Gastroesophageal sphincter (tissue), 3 donors: ENCODE measurements at regions not wholly inside any gene's neighbourhood (a gene's known extent, or its start where the extent isn't known, plus 50 kb on each side); places are given as distances from the start of the nearest gene placed in this dataset.

ENCODE experiments used
- POLR2A ChIP-seq, 2 donors: fragments of 450-650 bp; IDR thresholded peaks; one replicate each; pipeline ENCODE4 v1.6.1; 2017; ENCODE audit warnings: antibody characterized with exemption in 2 of 2, mild to moderate bottlenecking in 2 of 2, moderate library complexity in 1 of 2
- TF ChIP-seq, protein P1 (sequence below), 4 experiments: fragments of 200-600 bp in 2 of 4; fragments of 450-650 bp in 2 of 4; sonication (generic) in 1 of 4; IDR thresholded peaks; one replicate each; pipeline ENCODE4 v1.5.1; 2017 to 2019; ENCODE audit warnings: antibody characterized with exemption in 4 of 4, mild to moderate bottlenecking in 2 of 4, moderate library complexity in 2 of 4

DNA sequence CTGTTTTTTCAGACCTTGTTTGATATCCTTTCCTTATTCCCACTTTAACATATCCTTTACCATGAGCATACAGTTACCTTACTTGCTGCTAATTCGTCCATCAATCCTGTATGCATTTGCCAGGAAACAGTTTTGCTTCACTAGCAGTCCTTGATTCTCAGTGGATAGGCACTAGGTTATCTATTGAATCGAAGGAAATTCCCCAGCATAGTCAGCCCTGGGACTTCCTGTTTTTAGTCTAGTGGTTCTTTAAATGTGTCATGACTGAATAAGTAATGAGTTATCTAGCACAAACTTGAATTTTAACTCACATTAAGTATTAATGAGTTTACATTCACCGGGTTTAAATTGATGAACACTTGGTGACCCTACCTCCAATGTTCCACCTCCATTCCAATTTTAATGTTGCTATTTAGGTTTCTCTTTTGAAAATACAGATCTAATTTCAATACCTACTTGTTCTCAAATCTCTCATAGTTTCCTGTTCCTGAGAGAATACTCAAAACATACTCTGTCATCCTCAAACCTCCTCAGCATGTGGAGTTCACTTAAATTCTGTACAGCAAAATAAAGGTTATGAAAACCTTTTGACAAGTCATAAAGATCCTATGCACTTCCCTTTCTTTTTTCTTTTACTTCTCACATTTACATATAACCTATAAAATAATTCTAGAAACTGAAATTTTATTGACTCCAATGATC, 1375.1 kb upstream of the TENM4 start:
- TF ChIP-seq POLR2A (IDR thresholded peaks at IDR 0.05) = no peak
- TF ChIP-seq, protein P1, sequence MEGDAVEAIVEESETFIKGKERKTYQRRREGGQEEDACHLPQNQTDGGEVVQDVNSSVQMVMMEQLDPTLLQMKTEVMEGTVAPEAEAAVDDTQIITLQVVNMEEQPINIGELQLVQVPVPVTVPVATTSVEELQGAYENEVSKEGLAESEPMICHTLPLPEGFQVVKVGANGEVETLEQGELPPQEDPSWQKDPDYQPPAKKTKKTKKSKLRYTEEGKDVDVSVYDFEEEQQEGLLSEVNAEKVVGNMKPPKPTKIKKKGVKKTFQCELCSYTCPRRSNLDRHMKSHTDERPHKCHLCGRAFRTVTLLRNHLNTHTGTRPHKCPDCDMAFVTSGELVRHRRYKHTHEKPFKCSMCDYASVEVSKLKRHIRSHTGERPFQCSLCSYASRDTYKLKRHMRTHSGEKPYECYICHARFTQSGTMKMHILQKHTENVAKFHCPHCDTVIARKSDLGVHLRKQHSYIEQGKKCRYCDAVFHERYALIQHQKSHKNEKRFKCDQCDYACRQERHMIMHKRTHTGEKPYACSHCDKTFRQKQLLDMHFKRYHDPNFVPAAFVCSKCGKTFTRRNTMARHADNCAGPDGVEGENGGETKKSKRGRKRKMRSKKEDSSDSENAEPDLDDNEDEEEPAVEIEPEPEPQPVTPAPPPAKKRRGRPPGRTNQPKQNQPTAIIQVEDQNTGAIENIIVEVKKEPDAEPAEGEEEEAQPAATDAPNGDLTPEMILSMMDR (IDR thresholded peaks at IDR 0.05) = no peak
